Liver (tissue), 3 donors: ENCODE measurements at regions not wholly inside any gene's neighbourhood (a gene's known extent, or its start where the extent isn't known, plus 50 kb on each side); places are given as distances from the start of the nearest gene placed in this dataset.

Experiments
- EGR1 ChIP-seq, 2 donors: IDR thresholded peaks; 2 replicates each; pipeline ENCODE4 v1.6.1; 2016 to 2018; ENCODE audit warnings: antibody characterized with exemption in 2 of 2, low read depth in 2 of 2
- GABPA ChIP-seq, 2 donors: IDR thresholded peaks in 1 of 2; conservative IDR thresholded peaks in 1 of 2; 2 replicates each; pipeline ENCODE4 v1.6.1; 2016; ENCODE audit warnings: antibody characterized with exemption in 2 of 2, mild to moderate bottlenecking in 1 of 2, moderate library complexity in 1 of 2
- JUND ChIP-seq, 2 donors: IDR thresholded peaks; 2 replicates each; pipeline ENCODE4 v1.6.1; 2016; ENCODE audit warnings: antibody characterized with exemption in 2 of 2
- NR2F2 ChIP-seq: IDR thresholded peaks from 2 replicates; pipeline ENCODE4 v1.6.1; 2016; ENCODE audit warnings: antibody characterized with exemption
- TAF1 ChIP-seq: conservative IDR thresholded peaks from 2 replicates; pipeline ENCODE4 v1.6.1; 2016; ENCODE audit warnings: antibody characterized with exemption, mild to moderate bottlenecking
- YY1 ChIP-seq: IDR thresholded peaks from 2 replicates; pipeline ENCODE4 v1.6.1; 2016; ENCODE audit warnings: antibody characterized with exemption, mild to moderate bottlenecking
- TF ChIP-seq, protein P1 (sequence below): fragments of 150-350 bp; IDR thresholded peaks from 2 replicates; pipeline ENCODE4 v1.5.1; 2017; ENCODE audit warnings: improper control_type of control experiment, low read depth, low read length; ENCODE audit not compliant: missing input control
- TF ChIP-seq, protein P2 (sequence below): IDR thresholded peaks from 2 replicates; pipeline ENCODE4 v1.6.1; 2016; ENCODE audit warnings: antibody characterized with exemption, mild to moderate bottlenecking
- TF ChIP-seq, protein P3 (sequence below): IDR thresholded peaks from 2 replicates; pipeline ENCODE4 v1.6.1; 2016; ENCODE audit warnings: antibody characterized with exemption
- donor health status: healthy.
- donor health status: healthy.

DNA sequence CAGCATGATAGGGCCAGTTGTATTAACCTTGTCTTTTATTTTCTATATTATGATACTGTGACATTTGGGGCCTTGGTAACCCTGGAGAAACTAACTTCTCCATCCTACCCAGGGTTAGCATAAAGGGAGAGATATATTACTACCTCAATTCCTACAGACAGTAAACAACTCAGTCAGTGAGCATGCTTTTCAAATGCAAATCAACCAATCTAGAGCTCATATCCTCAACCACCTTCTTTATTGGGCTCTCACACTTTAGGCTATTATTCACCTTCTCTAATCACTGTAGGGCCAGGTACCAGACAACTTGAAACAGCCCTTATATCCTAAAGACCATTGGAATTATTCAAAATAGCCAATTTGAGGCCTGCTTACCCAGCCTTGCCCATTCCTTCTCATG is 477.6 kb downstream of the PTPRC start:
- no peak for TF ChIP-seq TAF1
- TF ChIP-seq, protein P1, sequence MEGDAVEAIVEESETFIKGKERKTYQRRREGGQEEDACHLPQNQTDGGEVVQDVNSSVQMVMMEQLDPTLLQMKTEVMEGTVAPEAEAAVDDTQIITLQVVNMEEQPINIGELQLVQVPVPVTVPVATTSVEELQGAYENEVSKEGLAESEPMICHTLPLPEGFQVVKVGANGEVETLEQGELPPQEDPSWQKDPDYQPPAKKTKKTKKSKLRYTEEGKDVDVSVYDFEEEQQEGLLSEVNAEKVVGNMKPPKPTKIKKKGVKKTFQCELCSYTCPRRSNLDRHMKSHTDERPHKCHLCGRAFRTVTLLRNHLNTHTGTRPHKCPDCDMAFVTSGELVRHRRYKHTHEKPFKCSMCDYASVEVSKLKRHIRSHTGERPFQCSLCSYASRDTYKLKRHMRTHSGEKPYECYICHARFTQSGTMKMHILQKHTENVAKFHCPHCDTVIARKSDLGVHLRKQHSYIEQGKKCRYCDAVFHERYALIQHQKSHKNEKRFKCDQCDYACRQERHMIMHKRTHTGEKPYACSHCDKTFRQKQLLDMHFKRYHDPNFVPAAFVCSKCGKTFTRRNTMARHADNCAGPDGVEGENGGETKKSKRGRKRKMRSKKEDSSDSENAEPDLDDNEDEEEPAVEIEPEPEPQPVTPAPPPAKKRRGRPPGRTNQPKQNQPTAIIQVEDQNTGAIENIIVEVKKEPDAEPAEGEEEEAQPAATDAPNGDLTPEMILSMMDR: no peak
- TF ChIP-seq, protein P2, sequence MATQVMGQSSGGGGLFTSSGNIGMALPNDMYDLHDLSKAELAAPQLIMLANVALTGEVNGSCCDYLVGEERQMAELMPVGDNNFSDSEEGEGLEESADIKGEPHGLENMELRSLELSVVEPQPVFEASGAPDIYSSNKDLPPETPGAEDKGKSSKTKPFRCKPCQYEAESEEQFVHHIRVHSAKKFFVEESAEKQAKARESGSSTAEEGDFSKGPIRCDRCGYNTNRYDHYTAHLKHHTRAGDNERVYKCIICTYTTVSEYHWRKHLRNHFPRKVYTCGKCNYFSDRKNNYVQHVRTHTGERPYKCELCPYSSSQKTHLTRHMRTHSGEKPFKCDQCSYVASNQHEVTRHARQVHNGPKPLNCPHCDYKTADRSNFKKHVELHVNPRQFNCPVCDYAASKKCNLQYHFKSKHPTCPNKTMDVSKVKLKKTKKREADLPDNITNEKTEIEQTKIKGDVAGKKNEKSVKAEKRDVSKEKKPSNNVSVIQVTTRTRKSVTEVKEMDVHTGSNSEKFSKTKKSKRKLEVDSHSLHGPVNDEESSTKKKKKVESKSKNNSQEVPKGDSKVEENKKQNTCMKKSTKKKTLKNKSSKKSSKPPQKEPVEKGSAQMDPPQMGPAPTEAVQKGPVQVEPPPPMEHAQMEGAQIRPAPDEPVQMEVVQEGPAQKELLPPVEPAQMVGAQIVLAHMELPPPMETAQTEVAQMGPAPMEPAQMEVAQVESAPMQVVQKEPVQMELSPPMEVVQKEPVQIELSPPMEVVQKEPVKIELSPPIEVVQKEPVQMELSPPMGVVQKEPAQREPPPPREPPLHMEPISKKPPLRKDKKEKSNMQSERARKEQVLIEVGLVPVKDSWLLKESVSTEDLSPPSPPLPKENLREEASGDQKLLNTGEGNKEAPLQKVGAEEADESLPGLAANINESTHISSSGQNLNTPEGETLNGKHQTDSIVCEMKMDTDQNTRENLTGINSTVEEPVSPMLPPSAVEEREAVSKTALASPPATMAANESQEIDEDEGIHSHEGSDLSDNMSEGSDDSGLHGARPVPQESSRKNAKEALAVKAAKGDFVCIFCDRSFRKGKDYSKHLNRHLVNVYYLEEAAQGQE: no peak
- TF ChIP-seq, protein P3, sequence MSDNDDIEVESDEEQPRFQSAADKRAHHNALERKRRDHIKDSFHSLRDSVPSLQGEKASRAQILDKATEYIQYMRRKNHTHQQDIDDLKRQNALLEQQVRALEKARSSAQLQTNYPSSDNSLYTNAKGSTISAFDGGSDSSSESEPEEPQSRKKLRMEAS: no peak
- TF ChIP-seq NR2F2: no peak
- TF ChIP-seq EGR1 (IDR thresholded peaks at IDR 0.05; ENCODE audit: low read depth in 2 of 2): no peak
- no peak for TF ChIP-seq GABPA (IDR thresholded peaks at IDR 0.05 in 1 of 2, conservative IDR thresholded peaks at IDR 0.05 in 1 of 2)
- TF ChIP-seq JUND (IDR thresholded peaks at IDR 0.05): no peak
- TF ChIP-seq YY1: no peak
